ENCODE measurements at regions not wholly inside any gene's neighbourhood (a gene's known extent, or its start where the extent isn't known, plus 50 kb on each side); places are given as distances from the start of the nearest gene placed in this dataset.

DNA sequence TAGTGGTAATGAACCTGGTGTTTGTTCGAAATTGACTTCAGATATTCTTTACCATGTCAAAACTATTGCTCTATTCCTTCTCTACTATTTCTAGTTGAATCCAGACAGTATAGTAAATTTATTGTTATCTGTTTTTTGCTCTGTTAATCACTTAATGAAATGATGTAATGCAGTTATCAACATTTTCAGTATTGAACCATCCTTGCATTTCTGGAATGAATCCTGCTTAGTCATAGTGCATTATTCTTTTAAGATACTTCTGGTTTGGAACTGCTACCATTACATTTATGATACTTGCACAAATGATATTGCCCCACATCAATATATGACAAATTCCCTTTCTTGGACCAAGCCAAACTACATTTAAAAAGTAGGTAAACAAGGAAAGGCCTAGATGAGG, 554.0 kb upstream of the KLF4 start:
- TF ChIP-seq, protein P1, sequence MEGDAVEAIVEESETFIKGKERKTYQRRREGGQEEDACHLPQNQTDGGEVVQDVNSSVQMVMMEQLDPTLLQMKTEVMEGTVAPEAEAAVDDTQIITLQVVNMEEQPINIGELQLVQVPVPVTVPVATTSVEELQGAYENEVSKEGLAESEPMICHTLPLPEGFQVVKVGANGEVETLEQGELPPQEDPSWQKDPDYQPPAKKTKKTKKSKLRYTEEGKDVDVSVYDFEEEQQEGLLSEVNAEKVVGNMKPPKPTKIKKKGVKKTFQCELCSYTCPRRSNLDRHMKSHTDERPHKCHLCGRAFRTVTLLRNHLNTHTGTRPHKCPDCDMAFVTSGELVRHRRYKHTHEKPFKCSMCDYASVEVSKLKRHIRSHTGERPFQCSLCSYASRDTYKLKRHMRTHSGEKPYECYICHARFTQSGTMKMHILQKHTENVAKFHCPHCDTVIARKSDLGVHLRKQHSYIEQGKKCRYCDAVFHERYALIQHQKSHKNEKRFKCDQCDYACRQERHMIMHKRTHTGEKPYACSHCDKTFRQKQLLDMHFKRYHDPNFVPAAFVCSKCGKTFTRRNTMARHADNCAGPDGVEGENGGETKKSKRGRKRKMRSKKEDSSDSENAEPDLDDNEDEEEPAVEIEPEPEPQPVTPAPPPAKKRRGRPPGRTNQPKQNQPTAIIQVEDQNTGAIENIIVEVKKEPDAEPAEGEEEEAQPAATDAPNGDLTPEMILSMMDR (IDR thresholded peaks at IDR 0.05) = no peak
- no peak for TF ChIP-seq POLR2AphosphoS5 (IDR thresholded peaks at IDR 0.05; ENCODE audit: insufficient read depth in 1 of 2, low read depth in 1 of 2)

Data from vagina (tissue), 2 donors.